HG02763 (cell line): ENCODE measurements at regions not wholly inside any gene's neighbourhood (a gene's known extent, or its start where the extent isn't known, plus 50 kb on each side); places are given as distances from the start of the nearest gene placed in this dataset.

Experiments used
- ATAC-seq: cut with Tn5 transposase; IDR thresholded peaks from one replicate; pipeline ENCODE4 v1.9.1; 2021; ENCODE audit warnings: mild to moderate bottlenecking, moderate library complexity; ENCODE audit not compliant: unreplicated experiment

GRCh38 chr2:3959372-3959771 is 256.0 kb downstream of the DCDC2C start:
- ATAC-seq = no peak

DNA sequence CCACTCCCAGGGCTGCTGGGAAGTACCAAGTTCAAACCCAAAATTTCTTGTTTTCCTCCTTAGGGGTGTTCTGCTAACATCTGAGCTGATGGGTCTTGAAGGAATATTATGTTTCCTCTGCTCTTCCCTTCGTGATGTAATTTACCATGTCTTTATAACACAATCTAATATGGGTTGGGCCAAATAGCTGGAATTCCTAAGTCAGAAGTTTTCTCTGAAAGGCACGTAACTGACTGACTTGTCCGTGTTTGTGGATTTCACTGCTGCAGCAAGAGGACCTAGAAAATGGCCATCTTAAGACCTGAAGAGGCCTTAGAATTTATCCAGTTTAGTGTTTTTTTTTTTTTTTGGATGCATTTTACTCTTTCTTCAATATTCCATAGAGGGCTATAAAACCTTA is 256.7 kb downstream of the DCDC2C start:
- no peak for ATAC-seq

GRCh38 chr2:3962719-3963118 is 259.3 kb downstream of the DCDC2C start:
- ATAC-seq = no peak

DNA sequence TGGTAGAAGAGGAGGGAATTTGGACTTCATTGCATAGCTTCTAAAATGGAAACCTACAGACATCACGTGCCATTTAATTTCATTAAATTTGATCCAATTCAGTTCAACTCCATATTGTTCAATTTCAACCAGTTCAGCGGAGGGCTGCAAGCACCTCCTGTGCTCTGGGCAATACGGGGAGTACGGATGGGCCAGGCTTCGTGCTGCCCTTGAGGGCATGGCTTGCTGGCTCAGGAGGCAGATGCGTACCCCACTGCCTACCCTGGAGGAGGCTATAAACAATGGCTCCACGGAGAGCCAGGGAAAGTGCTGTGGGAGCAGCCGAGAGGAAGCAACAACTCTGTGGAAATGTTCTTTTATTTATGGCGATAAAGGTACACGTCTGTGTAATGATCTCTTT is 261.8 kb downstream of the DCDC2C start:
- no peak for ATAC-seq

GRCh38 chr2:3965953-3966352 is 262.6 kb downstream of the DCDC2C start:
- no peak for ATAC-seq

GRCh38 chr2:3966470-3966869 is 263.1 kb downstream of the DCDC2C start:
- no peak for ATAC-seq

DNA sequence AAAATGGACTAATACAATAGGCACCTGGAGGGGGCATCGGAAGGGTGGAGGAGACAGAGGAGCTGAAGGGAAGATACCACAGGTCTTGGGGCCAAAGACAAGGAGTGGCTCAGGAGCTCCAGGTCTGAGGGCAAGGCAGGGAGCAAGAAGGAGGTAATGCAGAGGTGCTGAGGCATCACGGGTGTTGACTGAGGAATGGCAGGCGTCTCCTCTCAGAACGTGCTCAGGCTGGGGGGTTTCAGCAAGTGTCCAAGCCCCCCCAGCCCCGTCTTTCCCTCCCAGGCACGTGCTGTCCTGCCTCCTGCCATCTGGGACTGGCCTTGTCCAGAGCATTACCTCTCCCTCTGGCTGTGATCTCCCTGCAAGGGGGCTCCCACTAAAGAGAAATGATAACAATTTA is 265.4 kb downstream of the DCDC2C start:
- no peak for ATAC-seq

DNA sequence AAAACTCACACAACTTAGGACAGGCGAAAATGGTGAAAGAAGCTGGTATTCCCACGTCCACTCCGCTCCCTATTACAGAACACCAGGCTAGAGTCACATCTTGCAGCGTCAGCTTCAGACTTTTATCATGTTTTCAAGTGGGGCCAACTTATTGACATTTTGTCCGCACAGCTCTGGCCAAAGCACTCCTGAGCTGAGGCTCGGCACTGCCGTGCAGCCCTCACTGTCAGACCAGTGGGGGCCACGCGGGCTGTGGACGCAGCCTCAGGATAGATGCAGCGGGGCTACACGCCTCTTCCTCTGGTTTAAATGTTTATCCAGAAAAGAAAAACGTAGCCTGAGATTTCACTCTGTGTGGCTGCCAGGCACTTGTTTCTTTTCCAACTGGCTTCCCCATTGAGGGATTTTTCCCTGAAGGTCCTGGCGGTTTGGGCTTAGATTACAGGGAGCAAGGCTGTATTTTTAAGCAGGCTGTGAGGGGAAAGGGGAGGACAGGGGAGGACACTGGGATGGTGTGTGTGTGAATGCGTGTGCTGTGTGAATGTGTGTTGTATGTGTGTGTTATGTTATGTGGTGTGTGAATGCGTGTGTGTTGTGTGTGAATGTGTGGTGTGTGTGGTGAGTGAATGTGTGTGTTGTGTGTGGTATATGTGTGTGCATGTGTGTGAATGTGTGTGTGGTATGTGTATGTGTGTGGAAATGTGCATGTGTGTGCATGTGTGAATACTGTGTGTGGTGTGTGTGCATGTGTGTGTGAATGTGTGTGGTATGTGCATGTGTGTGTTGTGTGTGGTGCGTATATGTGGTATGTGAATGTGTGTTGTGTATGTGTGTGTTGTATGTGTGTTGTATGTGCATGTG is 267.6 kb downstream of the DCDC2C start:
- no peak for ATAC-seq

GRCh38 chr2:3971652-3972192 is 268.3 kb downstream of the DCDC2C start:
- ATAC-seq = no peak

DNA sequence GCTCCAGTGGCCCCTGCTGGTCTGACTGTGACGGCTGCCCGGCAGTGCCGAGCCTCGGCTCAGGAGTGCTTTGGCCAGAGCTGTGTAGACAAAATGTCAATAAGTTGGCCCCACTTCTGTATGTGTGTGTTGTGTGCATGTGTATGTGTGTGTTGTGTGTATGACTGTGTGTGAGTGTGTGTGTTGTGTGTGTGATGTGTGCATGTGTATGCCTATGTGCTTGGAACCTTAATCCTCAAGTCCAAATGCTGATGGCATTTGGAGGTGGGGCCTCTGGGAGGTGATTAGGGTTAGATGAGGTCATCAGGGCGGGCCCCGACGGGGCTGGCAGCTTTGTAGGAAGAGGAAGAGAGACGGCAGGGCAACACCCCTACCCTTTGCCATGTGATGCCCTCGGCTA is 269.0 kb downstream of the DCDC2C start:
- no peak for ATAC-seq

DNA sequence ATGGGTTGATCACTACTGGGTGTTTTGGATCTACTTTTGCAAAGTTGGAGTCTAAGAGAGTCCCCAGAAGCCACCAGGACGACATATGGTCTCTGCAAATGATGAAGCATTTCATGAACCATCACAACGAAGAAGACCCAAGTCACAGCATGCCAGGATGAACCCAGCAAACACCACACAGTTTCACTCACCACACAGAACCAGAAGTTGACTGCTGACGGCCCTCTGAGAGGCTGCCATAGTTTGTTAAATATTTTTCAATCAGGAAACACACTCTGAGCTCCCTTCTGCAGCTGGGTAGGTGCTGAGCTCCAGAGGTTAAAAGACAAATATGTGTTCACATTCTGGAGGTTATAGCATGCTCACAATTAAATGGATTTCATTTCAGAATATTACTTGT is 271.4 kb downstream of the DCDC2C start:
- ATAC-seq = no peak

- ATAC-seq = no peak
Measured at GRCh38 chr2:3981446-3981987, 278.1 kb downstream of the DCDC2C start.

DNA sequence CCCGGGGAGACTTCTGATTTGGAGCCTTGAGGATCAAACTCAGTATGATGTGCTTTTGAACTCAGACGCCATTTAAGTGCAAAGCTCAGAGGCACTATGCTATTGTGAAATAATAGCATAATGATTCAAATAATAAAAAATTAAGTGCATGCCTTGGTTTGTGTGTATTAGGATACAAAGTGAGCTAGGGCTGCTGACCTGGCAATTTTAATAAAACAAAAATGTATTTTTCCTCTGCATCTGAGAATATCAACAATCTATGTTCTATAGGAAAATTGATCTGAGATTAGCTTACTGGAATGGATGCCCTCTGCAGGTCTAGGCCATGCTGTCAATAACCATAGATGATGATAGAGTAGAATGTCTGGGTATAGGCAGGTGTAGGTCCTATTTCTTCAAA is 278.8 kb downstream of the DCDC2C start:
- ATAC-seq = no peak

- no peak for ATAC-seq
Measured at GRCh38 chr2:3986063-3986462, 282.7 kb downstream of the DCDC2C start.

- ATAC-seq = no peak
Measured at GRCh38 chr2:3986530-3987258, 283.3 kb downstream of the DCDC2C start.

DNA sequence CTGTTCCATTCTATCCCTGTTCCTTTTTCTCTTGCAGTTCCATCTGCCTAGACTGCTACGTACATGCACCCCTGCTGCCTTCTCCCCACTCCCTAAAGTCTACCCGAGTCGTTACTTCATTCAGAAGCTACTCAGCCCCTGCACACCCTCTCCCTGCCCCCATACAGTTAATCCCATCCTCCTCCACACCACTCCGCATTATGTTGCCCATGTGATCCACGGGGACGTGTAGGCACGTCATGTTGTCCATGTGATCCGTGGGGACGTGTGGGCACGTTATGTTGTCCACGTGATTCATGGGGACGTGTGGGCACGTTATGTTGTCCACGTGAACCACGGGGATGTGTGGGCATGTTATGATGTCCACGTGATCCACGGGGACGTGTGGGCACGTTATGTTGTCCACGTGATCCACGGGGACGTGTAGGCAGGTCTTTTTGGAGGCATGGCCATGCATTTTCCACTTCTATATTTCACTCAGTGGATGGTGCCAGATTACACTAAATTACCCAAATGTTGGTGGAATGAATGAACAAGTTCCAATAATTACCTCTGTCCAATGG is 299.5 kb downstream of the DCDC2C start:
- no peak for ATAC-seq

DNA sequence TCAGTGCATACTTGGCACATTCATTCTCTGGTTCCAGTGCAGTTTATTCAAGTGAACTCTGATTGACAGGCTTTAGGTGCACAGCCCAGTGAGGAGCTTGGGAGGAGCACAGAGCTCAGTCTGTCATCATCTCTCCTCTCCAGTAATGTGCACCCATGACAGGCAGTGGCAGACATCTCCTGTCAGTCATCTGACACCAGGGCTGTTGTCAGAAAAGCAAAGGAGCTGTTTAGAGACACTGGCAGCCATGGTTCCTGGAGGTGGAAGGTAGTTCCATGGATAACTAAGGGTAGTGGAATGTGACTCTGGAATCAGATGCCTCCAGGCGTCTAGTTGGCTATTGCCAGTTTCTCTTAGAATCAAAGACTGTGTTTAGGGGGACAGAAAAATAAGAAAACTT is 308.8 kb downstream of the DCDC2C start:
- no peak for ATAC-seq

DNA sequence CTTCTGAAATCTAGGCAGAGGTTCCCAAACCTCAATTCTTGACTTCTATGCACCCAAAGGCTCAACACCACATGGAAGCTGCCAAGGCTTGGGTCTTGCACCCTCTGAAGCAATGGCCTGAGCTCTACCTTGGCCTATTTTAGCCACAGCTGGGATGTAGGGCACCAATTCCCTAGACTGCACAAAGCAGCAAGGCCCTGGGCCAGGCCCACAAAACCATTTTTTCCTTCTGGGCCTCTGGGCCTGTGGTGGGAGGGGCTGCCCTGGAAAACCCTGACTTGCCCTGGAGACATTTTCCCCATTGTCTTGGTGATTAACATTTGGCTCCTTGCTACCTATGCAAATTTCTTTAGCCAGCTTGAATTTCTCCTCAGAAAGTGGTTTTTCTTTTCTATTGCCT is 315.2 kb downstream of the DCDC2C start:
- no peak for ATAC-seq

DNA sequence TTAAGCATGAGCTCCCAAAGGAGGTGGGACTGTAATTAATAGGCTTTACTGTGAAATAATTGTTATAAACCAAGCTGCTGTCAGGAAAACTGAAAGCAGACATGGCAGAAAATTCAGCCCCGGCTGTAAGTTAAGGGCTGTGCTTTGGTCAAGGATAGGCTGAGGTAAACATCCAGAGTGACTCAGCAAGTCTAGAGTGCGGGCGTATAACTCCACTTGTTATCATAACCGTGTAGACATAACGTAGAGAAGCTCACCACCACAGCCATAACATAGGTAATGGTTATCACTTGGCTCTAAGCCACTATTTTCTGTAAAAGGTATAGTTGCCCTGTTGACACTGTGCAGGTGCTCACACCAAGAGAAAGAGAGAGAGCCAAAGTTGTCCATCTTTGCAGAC is 316.8 kb downstream of the DCDC2C start:
- no peak for ATAC-seq

GRCh38 chr2:4020649-4021048 is 317.3 kb downstream of the DCDC2C start:
- ATAC-seq = no peak

GRCh38 chr2:4024605-4025004 is 321.2 kb downstream of the DCDC2C start:
- ATAC-seq = no peak
